GM18861 (cell line): ENCODE measurements at regions not wholly inside any gene's neighbourhood (a gene's known extent, or its start where the extent isn't known, plus 50 kb on each side); places are given as distances from the start of the nearest gene placed in this dataset.
A peak's percentile ranks its signal among the peaks of the same experiment; 100 is the strongest.
"Not testable (repeated sequence)": the region's sequence is repeated elsewhere in the genome, so short reads cannot be mapped to it uniquely, and the experiment has no call there.

Experiments used
- ATAC-seq: cut with Tn5 transposase; IDR thresholded peaks from one replicate; pipeline ENCODE4 v1.9.1; 2021; ENCODE audit not compliant: unreplicated experiment

DNA sequence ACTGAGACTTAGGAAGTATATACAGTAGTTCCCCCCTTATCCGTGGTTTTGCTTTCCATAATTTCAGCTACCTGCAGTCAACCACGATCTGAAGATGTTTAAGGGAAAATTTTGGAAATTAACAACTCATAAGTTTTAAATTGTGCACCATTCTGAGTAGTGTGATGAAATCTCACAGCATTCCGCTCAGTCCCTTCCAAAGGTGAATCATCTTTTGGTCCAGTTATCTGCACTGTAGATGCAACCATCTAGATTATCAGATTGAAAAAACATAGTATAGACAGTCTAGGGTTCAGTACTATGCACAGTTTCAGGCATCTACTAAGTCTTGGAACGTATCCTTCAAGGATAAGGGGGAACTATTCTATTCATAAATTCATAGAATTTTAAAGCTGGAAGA, 109.0 kb downstream of the ANXA3 start:
- no peak for ATAC-seq

DNA sequence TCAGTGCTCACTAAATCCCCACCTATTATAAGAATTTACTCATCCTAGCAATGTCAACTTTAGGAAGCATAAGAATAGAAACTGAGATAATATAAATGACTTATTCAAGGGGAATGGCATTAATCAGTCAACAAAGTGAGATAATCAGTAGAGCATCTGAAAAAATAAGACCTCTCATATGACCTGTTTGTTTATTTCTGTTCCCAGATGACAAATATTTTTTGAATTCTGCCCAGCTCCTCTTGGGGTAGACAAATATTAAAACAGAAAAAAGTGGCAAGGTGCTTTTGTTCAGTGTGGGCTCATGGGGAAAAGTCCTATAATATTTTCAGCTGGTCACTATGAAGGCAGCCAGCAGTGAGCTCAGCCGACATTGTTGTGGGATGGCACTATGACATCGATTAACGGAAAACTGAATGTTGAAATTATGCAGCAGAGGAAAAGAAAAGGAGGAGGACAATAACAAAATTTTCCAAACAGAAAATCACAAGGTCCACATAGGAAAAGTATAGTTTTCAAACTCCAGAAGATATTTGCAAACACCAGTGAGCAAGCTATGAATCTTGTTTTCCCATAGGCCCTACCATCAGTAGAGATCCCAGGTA, 109.6 kb downstream of the ANXA3 start:
- ATAC-seq: no peak

DNA sequence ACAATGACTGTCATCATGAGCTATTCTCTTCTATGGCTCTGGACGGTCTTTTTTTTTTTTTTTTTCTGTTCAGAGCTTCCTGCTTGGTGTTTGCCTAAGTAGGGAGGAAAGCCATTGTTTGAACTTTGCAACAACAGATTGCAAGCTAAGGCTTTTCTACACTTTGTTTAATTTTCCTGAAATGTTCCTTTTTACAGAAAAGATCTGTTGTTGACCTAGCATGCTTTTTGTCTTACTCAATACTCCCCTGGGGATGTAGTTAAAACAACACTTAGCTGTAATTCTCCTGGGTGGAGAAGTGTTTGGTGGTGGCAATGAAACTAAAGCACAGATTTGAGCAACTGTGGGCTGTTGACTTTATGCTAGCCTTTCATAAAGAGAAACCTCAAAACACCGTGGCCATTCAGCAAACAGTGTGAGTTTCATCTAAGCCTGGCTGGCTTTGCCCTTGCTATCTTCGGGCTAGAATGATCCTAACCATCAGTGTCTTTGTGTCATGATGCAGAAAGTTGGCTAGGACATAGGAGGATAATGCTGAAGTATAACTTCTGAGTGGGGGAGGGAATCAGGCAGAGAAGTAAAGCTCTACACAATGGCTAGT, 110.5 kb downstream of the ANXA3 start:
- peak; percentile 77 for ATAC-seq

DNA sequence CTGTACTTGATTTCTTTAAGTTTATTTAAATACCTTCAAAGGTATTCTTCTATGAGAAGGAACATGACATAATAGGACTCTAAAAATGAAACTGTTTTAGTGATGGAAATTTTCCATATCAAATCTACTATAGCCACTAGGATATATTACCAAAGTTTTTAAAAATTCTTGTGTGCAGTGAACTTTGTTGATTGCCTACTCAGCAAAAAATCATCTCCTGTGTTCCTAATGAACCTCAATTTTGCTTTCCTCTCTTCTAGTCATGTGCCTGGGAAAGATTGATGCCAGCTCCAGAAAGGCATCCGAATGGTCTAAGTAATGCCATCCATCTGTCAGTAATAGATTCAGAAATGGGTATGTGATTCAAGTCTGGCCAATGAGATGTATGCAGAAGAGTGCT, 111.1 kb downstream of the ANXA3 start:
- ATAC-seq: no peak

DNA sequence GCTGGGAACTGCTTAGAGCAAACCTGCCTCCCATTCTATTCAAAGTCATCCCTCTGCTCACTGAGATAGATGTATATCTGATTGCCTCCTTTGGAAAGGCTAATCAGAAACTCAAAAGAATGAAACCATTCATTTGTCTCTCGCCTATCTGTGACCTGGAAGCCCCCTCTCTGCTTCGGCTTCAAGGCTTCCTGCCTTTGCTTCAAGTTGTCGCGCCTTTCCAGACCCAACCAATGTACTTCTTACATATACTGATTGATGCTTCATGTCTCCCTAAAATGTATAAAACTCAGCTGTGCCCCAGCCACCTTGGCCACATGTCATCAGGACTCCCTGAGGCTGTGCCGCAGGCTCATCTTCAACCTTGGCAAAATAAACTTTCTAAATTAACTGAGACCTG, 111.9 kb upstream of the BMP2K start:
- ATAC-seq: not testable (repeated sequence)

DNA sequence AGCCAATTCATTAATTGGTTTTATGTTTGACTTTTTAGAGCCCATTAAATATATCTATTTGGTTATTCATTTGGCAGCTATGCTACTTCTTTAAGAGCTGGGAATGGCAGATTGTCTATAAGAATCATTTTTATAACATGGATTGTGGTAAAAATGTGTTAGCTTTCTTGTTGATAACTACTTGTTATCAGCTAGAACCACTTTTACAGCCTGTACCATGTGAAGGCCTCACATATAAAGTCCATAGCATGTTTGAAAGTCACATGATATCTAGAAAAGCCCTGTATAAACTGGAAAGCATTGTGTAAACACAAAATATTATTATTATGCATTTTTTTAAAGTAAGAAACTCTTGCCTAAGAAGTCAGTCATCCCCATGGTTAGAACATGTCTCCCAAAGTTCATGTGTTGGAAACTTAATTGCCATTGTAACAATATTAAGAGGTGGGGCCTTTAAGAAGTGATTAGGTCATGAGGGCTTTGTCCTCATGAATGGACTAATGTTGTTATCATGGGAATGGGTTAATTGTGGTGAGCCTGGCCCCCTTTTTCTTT, 110.9 kb upstream of the BMP2K start:
- ATAC-seq: no peak

DNA sequence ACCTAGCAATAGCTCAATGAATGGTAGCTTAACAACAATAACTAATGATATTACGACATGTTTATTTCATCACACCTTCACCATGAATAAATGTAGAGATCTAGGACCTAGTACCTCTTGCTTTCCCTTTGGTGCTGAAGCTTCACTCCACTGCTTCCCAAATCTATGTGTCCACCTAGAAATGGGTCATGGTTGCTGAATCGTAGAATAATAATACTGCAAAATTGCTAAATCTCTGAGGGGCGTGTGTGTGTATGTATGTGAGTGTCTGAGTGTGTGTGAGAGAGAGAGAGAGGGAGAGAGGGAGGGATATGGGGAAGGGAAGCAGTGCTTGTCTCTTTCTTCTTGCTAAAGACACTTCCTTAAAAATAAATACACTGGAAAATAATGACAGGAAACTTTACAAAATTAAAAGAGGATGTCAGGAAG, 109.3 kb upstream of the BMP2K start:
- no peak for ATAC-seq

DNA sequence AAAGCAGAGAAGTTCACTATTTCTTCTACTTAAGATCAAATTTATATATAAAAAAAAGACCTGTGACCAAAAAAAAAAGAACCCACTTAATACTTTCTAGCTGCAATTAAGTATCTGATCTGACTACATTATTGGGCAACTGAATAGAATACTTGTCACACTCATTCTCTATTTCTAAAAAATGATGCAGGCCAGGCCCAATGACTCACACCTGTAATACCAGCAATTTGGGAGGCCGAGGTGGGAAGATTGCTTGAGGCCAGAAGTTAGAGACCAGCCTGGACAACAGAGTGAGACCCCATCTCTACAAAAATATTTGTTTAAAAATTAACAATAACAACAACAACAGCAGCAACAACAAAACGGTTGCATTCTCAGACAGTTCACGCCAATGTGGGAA, 108.8 kb upstream of the BMP2K start:
- ATAC-seq: no peak

DNA sequence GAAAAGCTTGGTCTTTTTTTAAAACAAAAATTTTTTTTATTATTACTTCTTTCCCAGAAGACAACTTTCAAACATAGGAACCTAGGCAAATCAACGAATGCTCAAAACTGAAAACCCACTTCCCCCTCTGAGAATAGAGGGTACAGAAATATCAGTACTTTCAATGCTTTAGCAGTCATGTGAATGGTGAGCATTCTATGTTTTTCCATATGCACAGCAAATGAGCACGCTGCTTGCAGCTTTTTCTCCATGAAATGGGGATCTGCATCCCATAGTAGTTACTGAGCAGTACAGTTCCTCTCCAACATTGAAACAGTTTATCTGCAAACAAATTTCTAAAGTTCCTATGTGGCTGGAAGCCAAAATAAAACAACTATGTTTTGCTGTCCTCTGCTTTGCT, 108.4 kb upstream of the BMP2K start:
- ATAC-seq: peak; percentile 74

DNA sequence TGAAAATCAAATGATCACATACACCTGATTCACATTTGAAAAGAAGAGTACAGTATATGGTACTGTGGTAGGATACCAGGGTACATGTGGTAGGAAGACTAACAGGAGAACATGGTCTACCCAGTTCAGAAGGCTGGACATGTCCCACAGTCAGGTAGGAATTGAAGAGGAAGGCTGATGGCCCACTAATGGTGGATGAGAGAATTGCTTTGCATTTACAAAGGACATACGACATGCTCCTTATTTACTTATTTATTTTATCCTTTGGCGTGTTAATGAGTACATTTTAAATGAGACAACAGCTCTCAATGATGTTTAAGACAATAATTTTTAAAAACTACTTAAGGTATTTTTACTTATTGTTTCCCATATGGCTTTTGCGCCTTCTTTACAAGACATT, 106.7 kb upstream of the BMP2K start:
- ATAC-seq: no peak

DNA sequence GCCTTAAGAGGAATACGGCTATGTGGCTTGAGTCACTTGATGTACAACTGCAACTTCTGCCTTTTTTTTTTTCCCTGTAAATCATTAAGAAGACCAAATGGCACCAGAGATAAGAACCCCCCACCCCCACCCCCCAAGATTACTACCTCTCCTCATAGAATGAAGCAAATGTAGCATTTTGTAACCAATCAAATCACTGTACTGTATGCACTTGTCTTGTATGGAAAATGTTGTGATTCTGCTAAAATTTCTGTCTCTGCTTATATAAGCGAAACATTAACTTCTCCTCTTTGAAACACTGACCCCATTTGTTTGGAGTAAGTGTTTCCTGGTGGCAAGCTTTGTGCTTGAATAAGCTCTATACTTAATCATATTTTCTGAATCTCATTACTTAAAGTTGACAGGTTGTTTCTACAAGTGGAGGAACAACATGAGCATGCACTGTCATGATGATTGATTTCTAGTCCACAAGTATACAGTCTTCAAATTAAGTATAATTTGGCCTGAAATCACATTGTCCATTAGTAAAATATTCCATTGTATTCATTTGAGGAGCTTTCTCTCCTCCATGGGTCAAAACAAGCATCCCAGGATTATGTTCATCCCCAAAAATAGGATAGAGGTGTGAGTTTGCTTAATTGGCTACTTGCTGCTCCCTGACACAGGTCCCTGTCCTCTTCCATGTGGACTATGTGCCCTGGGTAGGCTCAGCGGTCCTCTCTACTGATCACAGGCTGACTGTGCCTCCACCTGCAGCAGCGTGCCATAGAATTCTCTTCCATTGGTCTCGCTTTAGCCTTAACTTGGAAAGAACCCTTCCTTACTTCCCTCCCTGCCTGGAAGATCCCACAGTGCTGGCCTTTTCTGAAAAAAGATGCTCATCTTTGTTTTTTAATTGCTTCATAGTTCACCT, 104.0 kb upstream of the BMP2K start:
- no peak for ATAC-seq

DNA sequence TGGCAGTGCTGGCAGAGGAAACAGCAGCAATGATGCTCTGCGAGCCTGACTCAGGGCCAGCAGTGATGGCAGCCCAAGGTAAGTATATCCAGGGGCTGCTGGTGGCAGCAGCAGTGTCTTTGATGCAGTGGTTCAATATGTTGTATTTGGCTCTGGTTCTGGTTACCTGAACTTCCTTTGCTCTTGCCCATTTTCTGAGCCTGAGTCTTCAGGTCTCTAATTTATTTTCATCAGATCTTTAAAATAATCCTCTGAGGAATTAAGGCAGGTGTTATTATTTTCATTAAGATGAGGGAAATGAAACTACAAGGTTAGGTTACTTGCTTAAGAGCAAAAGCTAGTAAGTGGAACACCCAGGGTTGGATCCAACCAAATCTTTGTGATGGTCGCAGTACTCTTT, 102.8 kb upstream of the BMP2K start:
- no peak for ATAC-seq

DNA sequence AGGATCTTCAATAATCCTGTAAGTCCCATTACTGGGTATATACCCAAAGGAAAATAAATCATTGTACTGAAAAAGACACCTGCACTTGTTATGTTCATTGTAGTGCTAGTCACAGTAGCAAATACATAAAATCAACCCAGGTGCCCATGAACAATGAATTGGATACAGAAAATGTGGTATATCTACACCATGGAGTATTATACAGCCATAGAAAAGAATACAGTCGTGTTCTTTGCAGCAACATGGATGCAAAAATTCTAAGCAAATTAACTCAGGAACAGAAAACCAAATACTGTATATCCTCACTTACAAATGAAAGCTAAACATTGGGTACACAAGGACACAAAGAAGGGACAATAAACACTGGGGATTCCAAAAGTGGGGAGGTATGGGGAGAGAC, 100.8 kb upstream of the BMP2K start:
- no peak for ATAC-seq

DNA sequence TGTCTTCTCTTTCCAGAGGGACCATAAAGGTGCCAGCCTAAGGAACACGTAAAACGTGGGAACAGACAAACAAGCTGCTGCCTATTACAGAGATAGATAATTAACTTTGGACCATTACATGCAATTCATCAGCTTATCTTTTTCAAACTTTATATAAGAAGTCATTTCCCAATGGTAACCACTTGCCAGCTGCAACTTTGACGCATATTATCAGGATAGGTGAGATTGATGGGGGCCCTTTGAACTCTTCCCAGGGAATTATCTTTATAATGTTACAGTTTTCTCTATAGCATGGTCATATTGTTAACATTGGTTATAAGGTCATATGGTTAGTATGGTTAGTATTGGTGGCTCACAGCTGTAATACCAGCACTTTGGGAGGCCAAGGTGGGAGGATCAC, 94.1 kb upstream of the BMP2K start:
- no peak for ATAC-seq

DNA sequence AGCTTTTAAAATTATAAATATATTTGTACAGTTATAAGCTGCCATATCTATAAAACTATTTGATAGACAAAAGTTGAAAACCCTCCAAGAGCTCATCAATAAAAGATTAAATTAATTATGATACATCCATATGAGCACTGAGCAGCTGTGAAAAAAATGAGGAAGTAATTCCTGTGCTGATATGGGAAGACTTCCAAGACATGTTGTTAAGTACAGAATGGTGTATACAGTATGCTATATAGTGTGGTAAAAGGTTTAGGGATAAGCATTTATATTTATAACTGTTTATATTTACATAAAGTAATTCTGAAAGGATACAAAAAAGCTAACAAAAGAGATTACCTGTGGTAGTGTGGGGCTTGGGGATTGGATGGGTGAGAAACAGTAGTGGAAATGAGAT, 92.8 kb upstream of the BMP2K start:
- no peak for ATAC-seq

DNA sequence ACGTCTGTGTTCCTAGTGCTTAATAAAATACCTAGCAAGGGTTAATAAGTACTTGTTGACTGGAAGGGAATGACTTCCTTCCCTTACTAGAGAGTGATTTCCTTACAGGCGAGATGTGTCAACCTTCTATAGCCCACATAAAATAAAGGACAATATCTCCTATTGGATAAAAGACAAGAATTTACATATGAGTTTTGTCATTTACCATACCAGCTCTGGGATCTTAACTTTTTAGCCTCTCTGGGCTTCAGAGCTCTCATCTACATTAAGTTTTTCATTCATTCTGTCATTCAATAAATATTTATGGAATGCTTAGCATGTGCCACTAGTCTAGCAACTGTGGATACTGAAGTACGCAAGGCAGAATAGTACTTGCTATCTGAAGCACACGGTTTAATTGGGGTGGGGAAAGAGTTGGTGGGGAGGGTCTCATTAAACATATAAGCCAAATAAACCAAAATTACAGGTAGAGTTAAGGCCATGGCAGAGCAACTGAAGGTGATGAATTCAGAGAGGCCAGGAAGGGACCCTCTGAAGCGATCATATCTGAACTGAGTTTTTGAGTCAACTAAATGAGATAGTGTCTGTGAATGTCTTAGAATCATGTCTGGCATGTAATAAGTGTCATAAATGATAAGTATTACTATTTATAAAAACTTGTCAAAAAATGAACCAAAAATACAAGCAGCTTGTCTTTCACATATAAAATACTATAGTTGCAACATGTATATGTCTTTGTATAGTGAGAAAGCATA, 91.6 kb upstream of the BMP2K start:
- no peak for ATAC-seq

DNA sequence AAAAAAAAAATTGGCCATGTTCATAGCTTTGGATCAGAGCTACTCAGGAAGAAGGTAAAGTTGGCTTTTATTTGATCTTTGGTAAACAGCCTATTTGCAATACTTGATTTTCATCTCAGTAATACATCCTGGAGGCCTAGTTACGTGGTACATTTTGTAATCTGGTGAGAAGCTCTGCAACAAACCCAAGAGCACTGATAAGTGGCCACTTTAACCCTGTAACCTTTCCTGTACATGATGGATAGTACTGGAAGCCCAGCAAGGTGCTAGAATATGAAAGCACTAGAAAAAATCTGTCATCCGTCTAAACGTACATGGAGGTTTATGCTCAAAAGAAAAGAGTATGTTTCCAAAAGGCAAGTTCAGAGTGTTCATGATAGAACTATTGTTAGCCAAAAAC, 88.3 kb upstream of the BMP2K start:
- ATAC-seq: no peak

DNA sequence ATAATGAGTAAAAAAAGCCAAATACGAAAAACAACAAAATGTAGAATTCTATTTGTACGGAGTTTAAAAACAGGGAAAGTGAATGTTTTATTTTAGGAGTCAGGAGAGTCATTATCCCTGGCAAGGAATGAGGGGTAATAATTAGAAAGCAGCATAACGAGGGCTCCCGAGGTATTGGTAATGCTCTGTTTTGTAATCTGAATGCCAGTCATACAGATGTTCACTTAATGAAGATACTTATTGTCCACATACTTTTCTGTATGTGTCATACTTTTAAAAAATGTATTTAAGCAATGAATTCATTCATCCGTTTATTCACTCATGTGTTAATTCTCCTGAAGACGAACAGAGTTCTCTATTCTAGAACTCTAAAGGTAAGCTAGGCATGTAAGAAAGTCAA, 87.8 kb upstream of the BMP2K start:
- ATAC-seq: no peak

DNA sequence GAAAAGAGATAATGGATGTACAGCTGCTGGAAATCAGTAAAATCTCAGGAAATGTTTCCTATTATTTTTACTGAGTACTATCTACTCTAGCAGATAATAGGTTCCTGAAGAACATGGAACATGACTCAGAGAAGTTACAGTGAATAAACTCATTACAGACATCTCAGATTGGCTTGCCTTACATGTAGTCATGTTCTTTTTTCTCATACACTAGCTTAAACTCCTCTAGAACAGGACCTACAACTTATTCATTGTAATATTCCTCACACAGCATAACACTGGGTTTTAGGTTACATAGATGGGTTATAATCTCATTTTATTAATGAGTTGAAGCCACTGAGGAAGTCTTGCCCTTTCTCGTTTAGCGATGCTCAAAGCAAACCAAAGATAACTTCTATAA, 86.9 kb upstream of the BMP2K start:
- no peak for ATAC-seq

DNA sequence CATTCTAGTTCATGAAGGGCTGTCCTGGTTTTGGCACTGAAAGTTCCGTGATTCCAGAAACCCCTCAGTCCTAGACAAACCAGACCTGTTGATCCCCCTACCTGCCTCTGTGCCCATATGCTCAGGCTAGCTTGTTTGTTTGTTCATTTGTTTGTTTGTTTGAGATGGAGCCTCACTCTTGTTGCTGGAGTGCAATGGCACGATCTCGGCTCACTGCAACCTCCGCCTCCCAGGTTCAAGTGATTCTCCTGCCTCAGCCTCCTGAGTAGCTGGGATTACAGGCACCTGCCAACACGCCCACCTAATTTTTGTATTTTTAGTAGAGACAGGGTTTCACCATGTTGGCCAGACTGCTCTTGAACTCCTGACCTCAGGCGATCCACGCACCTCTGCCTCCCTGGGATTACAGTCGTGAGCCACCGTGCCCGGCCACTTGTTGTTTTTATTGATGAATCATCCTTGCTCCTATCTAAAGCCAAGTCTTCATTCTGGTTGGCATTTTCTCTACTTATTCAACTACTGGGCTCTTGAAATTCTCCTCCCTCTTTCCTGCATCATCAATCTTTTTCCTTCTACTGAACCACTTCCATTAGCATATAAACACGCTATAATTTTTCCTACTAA, 86.3 kb upstream of the BMP2K start:
- ATAC-seq: no peak

DNA sequence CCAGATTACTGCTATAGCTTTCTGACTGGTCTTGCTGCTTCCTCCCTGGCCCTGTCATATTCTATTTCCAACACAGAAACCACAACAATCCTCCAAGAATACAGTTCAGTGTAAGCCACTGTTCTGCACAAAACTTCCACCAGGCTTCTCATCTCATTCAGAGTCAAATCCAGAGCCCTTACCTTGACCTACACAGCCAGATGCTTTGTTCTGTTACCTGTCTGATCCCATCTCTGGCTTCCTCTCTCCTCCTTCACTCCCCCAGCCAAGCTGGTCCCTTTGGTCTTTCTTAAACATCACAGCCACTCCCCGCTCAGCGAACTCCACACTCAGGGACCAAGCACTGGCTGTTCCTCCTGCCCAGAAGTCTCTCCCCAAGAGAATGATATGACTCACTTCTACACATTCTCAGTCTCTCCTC, 84.8 kb upstream of the BMP2K start:
- no peak for ATAC-seq
